ENCODE measurements at regions not wholly inside any gene's neighbourhood (a gene's known extent, or its start where the extent isn't known, plus 50 kb on each side); places are given as distances from the start of the nearest gene placed in this dataset.

DNA sequence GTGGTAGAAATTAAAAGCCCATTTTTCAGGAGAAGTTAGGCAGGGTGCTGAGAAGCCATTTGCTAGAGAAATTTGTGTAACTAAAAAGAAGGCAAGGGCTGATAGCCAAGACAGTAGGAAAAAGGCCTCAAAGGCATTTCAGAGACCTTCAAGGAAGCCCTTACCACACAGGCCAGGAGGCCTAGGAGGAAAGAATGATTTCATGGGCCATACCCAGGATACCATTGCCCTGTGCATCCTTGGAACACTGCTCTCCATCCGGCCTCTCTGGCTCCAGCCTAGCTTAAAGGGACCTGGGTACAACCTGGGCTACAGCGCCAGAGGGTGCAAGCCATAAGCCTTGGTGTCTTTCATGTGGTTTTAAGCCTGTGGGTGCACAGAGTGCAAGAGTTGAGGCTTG is 193.6 kb upstream of the GRM7 start:
- H3K4me3 ChIP-seq (ENCODE audit: low read length) = no peak overlapping the region
- no peaks in the 10 kb centered on the region for H3F3A ChIP-seq (ENCODE audit: insufficient read depth, low read length)
- H3K36me3 ChIP-seq (replicated peaks; ENCODE audit: insufficient read depth, low read length) = no peaks in the 10 kb centered on the region
- H3K9me2 ChIP-seq (replicated peaks; ENCODE audit: insufficient read depth, low read length) = no peaks in the 10 kb centered on the region
- no peak for DNase-seq
- TF ChIP-seq, protein P1, sequence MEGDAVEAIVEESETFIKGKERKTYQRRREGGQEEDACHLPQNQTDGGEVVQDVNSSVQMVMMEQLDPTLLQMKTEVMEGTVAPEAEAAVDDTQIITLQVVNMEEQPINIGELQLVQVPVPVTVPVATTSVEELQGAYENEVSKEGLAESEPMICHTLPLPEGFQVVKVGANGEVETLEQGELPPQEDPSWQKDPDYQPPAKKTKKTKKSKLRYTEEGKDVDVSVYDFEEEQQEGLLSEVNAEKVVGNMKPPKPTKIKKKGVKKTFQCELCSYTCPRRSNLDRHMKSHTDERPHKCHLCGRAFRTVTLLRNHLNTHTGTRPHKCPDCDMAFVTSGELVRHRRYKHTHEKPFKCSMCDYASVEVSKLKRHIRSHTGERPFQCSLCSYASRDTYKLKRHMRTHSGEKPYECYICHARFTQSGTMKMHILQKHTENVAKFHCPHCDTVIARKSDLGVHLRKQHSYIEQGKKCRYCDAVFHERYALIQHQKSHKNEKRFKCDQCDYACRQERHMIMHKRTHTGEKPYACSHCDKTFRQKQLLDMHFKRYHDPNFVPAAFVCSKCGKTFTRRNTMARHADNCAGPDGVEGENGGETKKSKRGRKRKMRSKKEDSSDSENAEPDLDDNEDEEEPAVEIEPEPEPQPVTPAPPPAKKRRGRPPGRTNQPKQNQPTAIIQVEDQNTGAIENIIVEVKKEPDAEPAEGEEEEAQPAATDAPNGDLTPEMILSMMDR (IDR thresholded peaks at IDR 0.05; ENCODE audit: low read length) = no peak
- no peak overlapping the region for H3K9ac ChIP-seq (ENCODE audit: low read length)
- no peak overlapping the region for H2AFZ ChIP-seq (ENCODE audit: low read length)
- H3K27me3 ChIP-seq (replicated peaks; ENCODE audit: insufficient read depth, low read length) = no peaks in the 10 kb centered on the region
- H4K20me1 ChIP-seq (ENCODE audit: insufficient read depth, low read length) = no peaks in the 10 kb centered on the region
- no peak overlapping the region for H3K4me2 ChIP-seq (ENCODE audit: low read depth, low read length)
- H3K4me1 ChIP-seq (ENCODE audit: low read length) = no peaks in the 10 kb centered on the region
- no peaks in the 10 kb centered on the region for H3K79me2 ChIP-seq (ENCODE audit: low read length)
- no peak overlapping the region for H3K27ac ChIP-seq (ENCODE audit: low read length)
- no peaks in the 10 kb centered on the region for H3K9me3 ChIP-seq (replicated peaks; ENCODE audit: insufficient read depth, low read length)

DNA sequence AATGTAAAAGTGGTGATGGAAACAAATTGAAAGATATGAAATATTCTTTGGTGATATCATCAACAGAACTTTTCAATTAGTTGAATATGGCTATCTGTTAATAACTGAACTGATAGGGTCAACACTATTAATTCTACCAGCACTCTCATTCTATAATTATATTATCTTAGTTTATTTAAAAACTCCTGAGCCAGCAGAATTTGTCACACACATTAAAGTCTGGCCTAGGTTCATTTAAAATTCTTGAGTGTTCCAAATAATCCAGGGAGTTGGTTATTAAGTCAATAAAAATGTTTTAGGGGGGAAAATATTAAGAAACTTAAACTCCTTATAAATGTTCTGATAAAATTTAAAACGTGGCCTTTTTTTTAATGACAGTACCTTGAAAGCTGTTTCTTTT is 189.6 kb upstream of the GRM7 start:
- H3K36me3 ChIP-seq (replicated peaks; ENCODE audit: insufficient read depth, low read length) = no peaks in the 10 kb centered on the region
- no peaks in the 10 kb centered on the region for H3K9me3 ChIP-seq (replicated peaks; ENCODE audit: insufficient read depth, low read length)
- TF ChIP-seq EZH2phosphoT487 (IDR thresholded peaks at IDR 0.05; ENCODE audit: low read length) (no peak), EZH2 (optimal IDR thresholded peaks at IDR 0.05; ENCODE audit: low read depth, low read length) (no peak)
- TF ChIP-seq, protein P1 (IDR thresholded peaks at IDR 0.05; ENCODE audit: low read length) = no peak
- no peaks in the 10 kb centered on the region for H3F3A ChIP-seq (ENCODE audit: insufficient read depth, low read length)
- no peak overlapping the region for H3K4me3 ChIP-seq (ENCODE audit: low read length)
- H3K27ac ChIP-seq (ENCODE audit: low read length) = no peak overlapping the region
- H3K9me2 ChIP-seq (replicated peaks; ENCODE audit: insufficient read depth, low read length) = no peaks in the 10 kb centered on the region
- DNase-seq = no peak
- no peak overlapping the region for H3K9ac ChIP-seq (ENCODE audit: low read length)
- H3K4me2 ChIP-seq (ENCODE audit: low read depth, low read length) = no peak overlapping the region
- no peaks in the 10 kb centered on the region for H3K4me1 ChIP-seq (ENCODE audit: low read length)
- H3K79me2 ChIP-seq (ENCODE audit: low read length) = no peaks in the 10 kb centered on the region
- no peaks in the 10 kb centered on the region for H4K20me1 ChIP-seq (ENCODE audit: insufficient read depth, low read length)
- H2AFZ ChIP-seq (ENCODE audit: low read length) = no peak overlapping the region
- H3K27me3 ChIP-seq (replicated peaks; ENCODE audit: insufficient read depth, low read length) = no peaks in the 10 kb centered on the region

DNA sequence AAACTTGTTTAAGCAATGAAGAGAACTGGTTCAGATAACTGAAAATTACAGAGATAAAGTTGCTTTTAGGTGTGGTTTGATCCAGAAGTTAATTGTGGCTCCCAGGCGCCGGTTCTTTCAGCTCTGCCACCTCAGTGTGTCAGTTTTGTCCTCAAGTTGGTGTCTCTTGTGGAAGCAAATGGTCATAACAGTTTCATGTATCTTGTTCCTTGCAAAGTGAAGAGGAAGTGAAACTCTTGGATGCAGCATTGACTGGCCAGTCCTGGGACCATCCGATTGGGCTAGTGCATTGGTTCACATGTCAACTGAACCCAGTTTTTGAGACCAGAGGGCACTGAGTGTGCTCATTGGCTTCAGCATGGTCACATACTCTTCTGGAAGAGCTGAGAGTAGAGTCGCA is 181.4 kb upstream of the GRM7 start:
- Histone ChIP-seq H3F3A (ENCODE audit: insufficient read depth, low read length) (peaks cover 15% of the 10 kb centered on the region), H3K4me3 (ENCODE audit: low read length) (no peak overlapping the region), H3K9me3 (replicated peaks; ENCODE audit: insufficient read depth, low read length) (no peaks in the 10 kb centered on the region), H3K9me2 (replicated peaks; ENCODE audit: insufficient read depth, low read length) (no peaks in the 10 kb centered on the region), H4K20me1 (ENCODE audit: insufficient read depth, low read length) (no peaks in the 10 kb centered on the region), H3K4me1 (ENCODE audit: low read length) (peaks cover 13% of the 10 kb centered on the region; the same call in 1 of the 2 replicates), H3K27ac (ENCODE audit: low read length) (peak overlapping the region; percentile 75; the same call in 1 of the 2 replicates), H3K9ac (ENCODE audit: low read length) (no peak overlapping the region), H3K36me3 (replicated peaks; ENCODE audit: insufficient read depth, low read length) (no peaks in the 10 kb centered on the region), H3K27me3 (replicated peaks; ENCODE audit: insufficient read depth, low read length) (no peaks in the 10 kb centered on the region), H2AFZ (ENCODE audit: low read length) (no peak overlapping the region), H3K79me2 (ENCODE audit: low read length) (no peaks in the 10 kb centered on the region), H3K4me2 (ENCODE audit: low read depth, low read length) (peak overlapping the region; percentile 66; the same call in 1 of the 2 replicates)
- no peak for TF ChIP-seq EZH2phosphoT487 (IDR thresholded peaks at IDR 0.05; ENCODE audit: low read length)
- TF ChIP-seq, protein P1 (IDR thresholded peaks at IDR 0.05; ENCODE audit: low read length) = peak; percentile 16
- peak; percentile 48 for DNase-seq
